CD4-positive, alpha-beta memory T cell (primary cell): ENCODE measurements at regions not wholly inside any gene's neighbourhood (a gene's known extent, or its start where the extent isn't known, plus 50 kb on each side); places are given as distances from the start of the nearest gene placed in this dataset.

Experiments used
- CTCF ChIA-PET: fragments of 350-600 bp; sonication (Branson Sonifier 250); formaldehyde crosslinking; loops from one replicate; lab custom pipeline; 2021; ENCODE audit warnings: inconsistent platforms; ENCODE audit not compliant: partially characterized antibody; lab: Charles Lee
- POLR2A ChIA-PET: fragments of 350-600 bp; sonication (Branson Sonifier 250); formaldehyde crosslinking; loops from one replicate; lab custom pipeline; 2021; ENCODE audit not compliant: partially characterized antibody; lab: Charles Lee
- DNase-seq, 5 donors: peaks; one replicate each; pipeline versions ENCODE4 v3.0.0 to v3.0.0-alpha.2; 2020 to 2022; ENCODE audit warnings: mixed read lengths in 1 of 5
- H3K27ac ChIP-seq: one replicate; pipeline ENCODE4 v1.7.0; 2013; ENCODE audit warnings: low read depth, low read length
- H3K27me3 ChIP-seq: 2 replicates; pipeline ENCODE4 v1.7.0; 2013; ENCODE audit warnings: mild to moderate bottlenecking, low read length, moderate library complexity; ENCODE audit not compliant: insufficient read depth
- H3K36me3 ChIP-seq: 2 replicates; pipeline ENCODE4 v1.7.0; 2013; ENCODE audit warnings: mild to moderate bottlenecking, low read length, moderate library complexity; ENCODE audit not compliant: insufficient read depth
- H3K4me1 ChIP-seq: 2 replicates; pipeline ENCODE4 v1.7.0; 2013; ENCODE audit warnings: mild to moderate bottlenecking, low read length, moderate library complexity; ENCODE audit not compliant: insufficient read depth
- H3K4me3 ChIP-seq, 2 donors: one replicate each; pipeline ENCODE4 v1.7.0; 2013; ENCODE audit warnings: low read length in 2 of 2, mild to moderate bottlenecking in 1 of 2
- H3K9me3 ChIP-seq, 2 donors: one replicate each; pipeline ENCODE4 v1.7.0; 2013; ENCODE audit warnings: low read length in 2 of 2, control low read depth in 1 of 2; ENCODE audit not compliant: control insufficient read depth in 1 of 2
- H3K27ac Mint-ChIP-seq, 7 donors: one replicate each; pipeline ENCODE4 v1.8.0; 2020 to 2021; ENCODE audit warnings: mixed read lengths in 7 of 7, mild to moderate bottlenecking in 6 of 7, inconsistent platforms in 3 of 7, moderate library complexity in 3 of 7
- H3K27me3 Mint-ChIP-seq, 2 donors: one replicate each; pipeline ENCODE4 v1.8.0; 2020 to 2021; ENCODE audit warnings: mixed read lengths in 2 of 2
- H3K36me3 Mint-ChIP-seq, 2 donors: one replicate each; pipeline ENCODE4 v1.8.0; 2020 to 2021; ENCODE audit warnings: mixed read lengths in 2 of 2, inconsistent platforms in 1 of 2, mild to moderate bottlenecking in 1 of 2
- H3K4me1 Mint-ChIP-seq, 4 donors: one replicate each; pipeline ENCODE4 v1.8.0; 2020 to 2021; ENCODE audit warnings: mixed read lengths in 4 of 4, mild to moderate bottlenecking in 1 of 4
- H3K4me3 Mint-ChIP-seq, 8 donors: one replicate each; pipeline ENCODE4 v1.8.0; 2020 to 2021; ENCODE audit warnings: mixed read lengths in 8 of 8, mild to moderate bottlenecking in 7 of 8, moderate library complexity in 6 of 8, inconsistent platforms in 3 of 8
- H3K9me3 Mint-ChIP-seq, 8 donors: one replicate each; pipeline ENCODE4 v1.8.0; 2020 to 2021; ENCODE audit warnings: mixed read lengths in 8 of 8, mild to moderate bottlenecking in 5 of 8, inconsistent platforms in 3 of 8, moderate library complexity in 1 of 8
- intact Hi-C: fragments of 100-400 bp; cut with micrococcal nuclease; formaldehyde crosslinking; loops from one replicate; pipeline ENCODE4 v1.15.1; 2023

- no peaks in the 10 kb centered on the region for H3K36me3 ChIP-seq
- Mint-ChIP-seq H3K27me3 (peaks cover 0 to 1% of the 10 kb centered on the region in 2 donors), H3K27ac (no peak overlapping the region), H3K4me1 (no peaks in the 10 kb centered on the region), H3K9me3 (peaks cover 0 to 4% (median under 1%) of the 10 kb centered on the region in 8 donors), H3K4me3 (no peak overlapping the region), H3K36me3 (peaks cover 0 to 1% of the 10 kb centered on the region in 2 donors)
- no peaks in the 10 kb centered on the region for H3K9me3 ChIP-seq
- no peak for DNase-seq
- intact Hi-C loops, result no loop called here
- POLR2A ChIA-PET, result no interaction called here
- H3K4me1 ChIP-seq, result no peaks in the 10 kb centered on the region
- no peak overlapping the region for H3K27ac ChIP-seq
- H3K4me3 ChIP-seq, result no peak overlapping the region
- H3K27me3 ChIP-seq, result no peaks in the 10 kb centered on the region
- CTCF ChIA-PET, result no interaction called here
Measured at GRCh38 chr9:75658301-75658905, 232.1 kb upstream of the PCSK5 start.

DNA sequence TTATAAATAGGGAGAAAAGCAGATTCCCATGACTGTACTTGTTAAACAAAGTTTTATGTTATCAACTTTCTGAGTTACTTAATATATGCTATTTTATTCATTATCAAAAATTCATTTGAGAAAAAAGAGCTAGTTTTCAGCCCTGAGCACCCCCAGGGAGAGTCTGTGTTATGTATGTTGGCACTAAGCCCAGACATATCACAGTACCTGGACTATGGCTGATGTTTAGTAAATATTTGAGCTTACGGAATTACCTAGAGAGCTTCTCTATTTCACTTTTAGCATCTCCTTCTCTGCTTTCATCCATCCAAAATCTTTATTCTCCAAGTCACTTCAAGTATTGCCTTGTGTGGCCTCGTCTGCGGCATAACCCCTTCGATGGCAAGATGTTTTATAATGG lies 225.9 kb upstream of the PCSK5 start:
- CTCF ChIA-PET, result no interaction called here
- Histone ChIP-seq H3K27ac (no peak overlapping the region), H3K36me3 (no peaks in the 10 kb centered on the region), H3K27me3 (no peaks in the 10 kb centered on the region), H3K4me1 (no peaks in the 10 kb centered on the region), H3K9me3 (no peaks in the 10 kb centered on the region), H3K4me3 (no peak overlapping the region)
- intact Hi-C loops, result no loop called here
- no peak overlapping the region for H3K4me3 Mint-ChIP-seq
- H3K9me3 Mint-ChIP-seq, result peaks cover 0 to 2% (median under 1%) of the 10 kb centered on the region in 8 donors
- peaks cover 0 to 2% of the 10 kb centered on the region in 2 donors for H3K27me3 Mint-ChIP-seq
- no peaks in the 10 kb centered on the region for H3K4me1 Mint-ChIP-seq
- no peak overlapping the region for H3K27ac Mint-ChIP-seq
- no peak for DNase-seq
- POLR2A ChIA-PET, result no interaction called here
- peaks cover 0 to under 1% of the 10 kb centered on the region in 2 donors for H3K36me3 Mint-ChIP-seq

- POLR2A ChIA-PET, result no interaction called here
- Histone ChIP-seq H3K4me1 (no peaks in the 10 kb centered on the region), H3K27ac (no peak overlapping the region), H3K36me3 (no peaks in the 10 kb centered on the region), H3K27me3 (no peaks in the 10 kb centered on the region), H3K4me3 (no peak overlapping the region), H3K9me3 (no peaks in the 10 kb centered on the region)
- CTCF ChIA-PET, result no interaction called here
- no peak for DNase-seq
- Mint-ChIP-seq H3K4me1 (no peaks in the 10 kb centered on the region), H3K9me3 (peaks cover 0 to 2% (median 0%) of the 10 kb centered on the region in 8 donors), H3K27me3 (peaks cover 0 to 2% of the 10 kb centered on the region in 2 donors), H3K36me3 (no peaks in the 10 kb centered on the region), H3K27ac (no peak overlapping the region), H3K4me3 (no peak overlapping the region)
- intact Hi-C loops, result no loop called here
Measured at GRCh38 chr9:75666856-75667554, 223.5 kb upstream of the PCSK5 start.

DNA sequence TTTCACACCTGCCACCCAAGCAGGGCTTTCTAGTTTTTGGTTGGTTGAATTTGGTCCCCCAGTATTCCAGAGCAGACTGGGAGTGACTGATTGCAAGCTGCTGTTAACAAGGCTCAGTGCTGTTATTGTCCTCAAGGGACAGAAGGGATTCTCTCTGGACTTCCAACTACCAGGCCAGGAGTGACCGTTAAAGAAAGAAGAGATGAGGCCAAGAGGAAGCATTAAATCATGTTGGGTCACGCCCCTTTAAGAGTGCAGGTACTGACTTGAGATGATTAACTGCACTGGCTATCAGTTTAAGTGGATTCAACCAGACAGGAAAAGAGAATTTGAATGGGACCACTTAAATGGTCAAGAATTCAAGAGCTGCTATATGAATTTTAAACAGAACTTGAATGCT lies 220.8 kb upstream of the PCSK5 start:
- Histone ChIP-seq H3K36me3 (no peaks in the 10 kb centered on the region), H3K27me3 (no peaks in the 10 kb centered on the region), H3K4me3 (no peak overlapping the region), H3K27ac (no peak overlapping the region), H3K4me1 (no peaks in the 10 kb centered on the region), H3K9me3 (no peaks in the 10 kb centered on the region)
- intact Hi-C loops, result no loop called here
- Mint-ChIP-seq H3K9me3 (peaks cover 0 to 5% (median 1%) of the 10 kb centered on the region in 8 donors), H3K27ac (no peak overlapping the region), H3K27me3 (peaks cover 0 to 2% of the 10 kb centered on the region in 2 donors), H3K4me3 (no peak overlapping the region), H3K36me3 (no peaks in the 10 kb centered on the region), H3K4me1 (no peaks in the 10 kb centered on the region)
- no peak for DNase-seq
- ChIA-PET CTCF (no interaction called here), POLR2A (no interaction called here)

GRCh38 chr9:75671354-75671753 lies 219.1 kb upstream of the PCSK5 start:
- H3K27me3 Mint-ChIP-seq, result peaks cover 1 to 2% of the 10 kb centered on the region in 2 donors
- no peak overlapping the region for H3K27ac Mint-ChIP-seq
- no peak overlapping the region for H3K4me3 Mint-ChIP-seq
- POLR2A ChIA-PET, result no interaction called here
- intact Hi-C loops, result no loop called here
- H3K9me3 ChIP-seq, result no peaks in the 10 kb centered on the region
- no peaks in the 10 kb centered on the region for H3K4me1 ChIP-seq
- no peak overlapping the region for H3K4me3 ChIP-seq
- no peak overlapping the region for H3K27ac ChIP-seq
- no peaks in the 10 kb centered on the region for H3K36me3 Mint-ChIP-seq
- no peaks in the 10 kb centered on the region for H3K27me3 ChIP-seq
- H3K4me1 Mint-ChIP-seq, result no peaks in the 10 kb centered on the region
- H3K9me3 Mint-ChIP-seq, result peaks cover 0 to 5% (median 1%) of the 10 kb centered on the region in 8 donors
- H3K36me3 ChIP-seq, result no peaks in the 10 kb centered on the region
- no peak for DNase-seq
- CTCF ChIA-PET, result no interaction called here

DNA sequence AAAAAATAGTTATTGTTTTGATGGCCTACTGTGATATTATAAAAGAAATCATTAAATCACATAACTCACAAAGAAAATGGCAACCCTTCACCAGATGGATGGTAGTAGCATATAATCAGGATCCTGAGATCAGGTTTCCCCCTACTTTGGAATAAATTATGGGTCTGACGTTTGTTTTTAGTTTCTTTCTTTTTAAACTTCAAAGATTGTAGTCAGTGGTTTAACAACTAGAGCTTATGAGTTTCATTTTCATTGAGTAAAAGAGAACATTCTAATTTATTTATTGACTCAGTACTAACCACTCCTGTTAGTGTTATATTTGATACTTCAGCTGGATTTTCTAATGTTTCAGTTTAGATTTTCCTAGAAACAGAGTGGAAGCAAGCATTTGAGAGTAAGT lies 218.0 kb upstream of the PCSK5 start:
- Mint-ChIP-seq H3K4me3 (no peak overlapping the region), H3K4me1 (no peaks in the 10 kb centered on the region), H3K36me3 (no peaks in the 10 kb centered on the region), H3K9me3 (peaks cover 0 to 5% (median 1%) of the 10 kb centered on the region in 8 donors), H3K27ac (no peak overlapping the region), H3K27me3 (peaks cover 1 to 2% of the 10 kb centered on the region in 2 donors)
- H3K27ac ChIP-seq, result no peak overlapping the region
- H3K27me3 ChIP-seq, result no peaks in the 10 kb centered on the region
- no peaks in the 10 kb centered on the region for H3K9me3 ChIP-seq
- ChIA-PET POLR2A (no interaction called here), CTCF (no interaction called here)
- no peak for DNase-seq
- no peak overlapping the region for H3K4me3 ChIP-seq
- no peaks in the 10 kb centered on the region for H3K36me3 ChIP-seq
- H3K4me1 ChIP-seq, result no peaks in the 10 kb centered on the region
- intact Hi-C loops, result no loop called here

DNA sequence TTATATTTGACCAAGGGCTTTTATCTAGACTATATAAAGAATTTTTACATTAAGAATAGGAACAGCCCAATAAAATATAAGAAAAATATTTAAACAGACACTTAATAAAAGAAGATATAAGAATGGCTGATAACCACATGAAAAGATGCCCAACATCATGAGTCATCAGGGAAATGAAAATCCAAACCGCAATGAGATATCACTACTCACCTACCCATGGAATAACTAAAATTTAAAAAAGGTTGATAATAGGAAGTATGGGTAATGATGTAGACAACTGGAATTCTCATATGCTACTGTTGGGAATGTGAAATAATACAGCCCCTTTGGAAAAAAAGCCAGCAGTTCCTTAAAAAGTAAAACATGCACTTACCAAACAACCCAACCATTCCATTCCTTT lies 206.9 kb upstream of the PCSK5 start:
- Histone ChIP-seq H3K9me3 (no peaks in the 10 kb centered on the region), H3K4me1 (no peaks in the 10 kb centered on the region), H3K4me3 (no peak overlapping the region), H3K27me3 (no peaks in the 10 kb centered on the region), H3K36me3 (no peaks in the 10 kb centered on the region), H3K27ac (no peak overlapping the region)
- no peak overlapping the region for H3K4me3 Mint-ChIP-seq
- H3K27ac Mint-ChIP-seq, result no peak overlapping the region
- H3K27me3 Mint-ChIP-seq, result no peaks in the 10 kb centered on the region
- CTCF ChIA-PET, result no interaction called here
- POLR2A ChIA-PET, result no interaction called here
- H3K36me3 Mint-ChIP-seq, result no peaks in the 10 kb centered on the region
- no peak for DNase-seq
- H3K4me1 Mint-ChIP-seq, result no peaks in the 10 kb centered on the region
- intact Hi-C loops, result no loop called here
- H3K9me3 Mint-ChIP-seq, result peaks cover 0 to 6% (median 1%) of the 10 kb centered on the region in 8 donors
